ENCODE measurements at regions not wholly inside any gene's neighbourhood (a gene's known extent, or its start where the extent isn't known, plus 50 kb on each side); places are given as distances from the start of the nearest gene placed in this dataset.

DNA sequence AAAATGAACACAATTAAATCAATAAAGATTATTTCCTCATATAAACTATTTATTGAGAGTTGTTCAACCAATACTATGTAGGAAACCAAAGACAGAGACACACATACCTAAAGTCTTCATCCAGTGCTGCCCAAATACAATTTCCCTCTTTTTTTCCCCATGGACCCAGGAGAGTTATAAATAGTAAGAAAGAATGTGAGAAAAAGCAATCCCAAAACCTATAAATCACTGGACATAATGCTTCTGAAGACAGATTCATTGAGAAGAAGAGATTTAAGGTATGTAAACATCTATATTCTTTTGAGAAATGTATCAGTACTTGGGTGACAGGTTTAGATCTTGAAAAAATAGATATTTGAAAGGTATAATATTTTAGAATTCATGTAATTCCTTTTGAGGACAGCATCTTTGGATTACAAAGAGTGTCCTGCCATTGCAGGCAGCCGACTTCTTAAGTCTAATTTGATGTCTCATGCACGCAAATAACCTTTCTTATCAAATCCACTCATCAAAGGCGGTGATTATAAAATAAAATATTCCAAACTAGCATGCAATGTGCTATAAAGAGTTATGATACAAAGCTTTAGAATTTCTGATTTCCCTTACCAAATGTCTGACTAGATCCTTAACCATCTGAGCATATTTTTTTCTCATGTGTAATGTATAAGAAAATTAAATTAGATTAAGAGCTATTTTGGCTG, 739.4 kb downstream of the LIG4 start:
- H3K4me1 Mint-ChIP-seq (ENCODE audit: insufficient read depth, unreplicated experiment): no peaks in the 10 kb centered on the region
- no peak overlapping the region for H3K27ac Mint-ChIP-seq (ENCODE audit: low read depth, unreplicated experiment)
- H3K27me3 Mint-ChIP-seq (ENCODE audit: insufficient read depth, unreplicated experiment): no peaks in the 10 kb centered on the region
- POLR2A ChIA-PET: no interaction called here
- H3K4me3 Mint-ChIP-seq (ENCODE audit: unreplicated experiment): no peak overlapping the region
- no peak for DNase-seq (ENCODE audit: unreplicated experiment)
- peaks cover 7% of the 10 kb centered on the region for H3K9me3 Mint-ChIP-seq (ENCODE audit: unreplicated experiment)
- TF ChIP-seq CTCF (IDR thresholded peaks at IDR 0.05; ENCODE audit: unreplicated experiment): no peak
- CTCF ChIA-PET: interaction anchor here (0.6 kb wide), 1 partner anchor 105 kb away, joined by 4 read pairs; no protein-coding TSS in a partner anchor
- no TSS peak for BruUV-seq (replicated peaks)
- H3K36me3 Mint-ChIP-seq (ENCODE audit: insufficient read depth, unreplicated experiment): no peaks in the 10 kb centered on the region
- intact Hi-C loops (cut with micrococcal nuclease): no loop called here

- intact Hi-C loops (cut with micrococcal nuclease): no loop called here
- Mint-ChIP-seq H3K36me3 (ENCODE audit: insufficient read depth, unreplicated experiment) (no peaks in the 10 kb centered on the region), H3K4me3 (ENCODE audit: unreplicated experiment) (no peak overlapping the region), H3K27me3 (ENCODE audit: insufficient read depth, unreplicated experiment) (no peaks in the 10 kb centered on the region), H3K27ac (ENCODE audit: low read depth, unreplicated experiment) (no peak overlapping the region), H3K4me1 (ENCODE audit: insufficient read depth, unreplicated experiment) (no peaks in the 10 kb centered on the region), H3K9me3 (ENCODE audit: unreplicated experiment) (peaks cover 7% of the 10 kb centered on the region)
- ChIA-PET POLR2A (no interaction called here), CTCF (no interaction called here)
- TF ChIP-seq CTCF (IDR thresholded peaks at IDR 0.05; ENCODE audit: unreplicated experiment): no peak
- no TSS peak for BruUV-seq (replicated peaks)
- DNase-seq (ENCODE audit: unreplicated experiment): no peak
Observed at GRCh38 chr13:107473253-107473652, 742.1 kb downstream of the LIG4 start.

DNA sequence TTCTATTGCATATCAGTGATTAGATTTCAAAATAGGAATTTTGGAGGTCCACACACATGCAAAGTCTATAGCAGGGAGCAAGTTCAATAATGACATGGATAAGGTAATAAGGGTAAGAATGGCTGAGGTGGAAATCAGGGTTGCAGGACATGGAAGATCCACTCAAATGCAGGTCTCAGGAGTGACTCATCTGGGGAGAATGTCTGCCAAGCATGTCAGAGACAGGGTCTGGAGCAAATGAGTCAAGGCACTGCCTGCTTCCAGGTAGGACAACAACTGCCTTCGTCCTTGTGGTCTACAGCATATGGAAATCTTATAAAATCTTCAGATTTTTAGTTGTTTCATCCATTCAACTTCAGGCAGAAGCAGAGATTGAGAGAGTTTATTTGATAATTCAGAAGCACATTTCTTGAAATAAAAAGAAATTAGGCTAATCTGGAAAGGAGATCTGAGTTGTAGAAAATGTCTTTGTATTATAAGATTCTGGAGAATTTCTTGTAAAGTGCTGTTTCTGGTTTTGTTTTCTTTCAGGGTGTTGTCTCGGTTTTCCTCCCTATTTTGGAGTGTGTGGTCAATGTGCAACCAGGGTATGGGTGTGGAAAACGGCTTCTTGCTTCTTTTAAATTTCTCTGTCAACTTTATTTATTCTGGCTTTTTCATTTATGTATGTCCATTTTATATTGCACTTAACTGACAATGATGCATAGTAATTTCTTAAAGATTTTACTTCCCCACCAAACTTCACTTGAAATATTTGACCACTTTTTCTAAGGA, 748.8 kb downstream of the LIG4 start:
- H3K36me3 Mint-ChIP-seq (ENCODE audit: insufficient read depth, unreplicated experiment): no peaks in the 10 kb centered on the region
- H3K27me3 Mint-ChIP-seq (ENCODE audit: insufficient read depth, unreplicated experiment): no peaks in the 10 kb centered on the region
- peaks cover 6% of the 10 kb centered on the region for H3K9me3 Mint-ChIP-seq (ENCODE audit: unreplicated experiment)
- peaks cover 10% of the 10 kb centered on the region for H3K4me1 Mint-ChIP-seq (ENCODE audit: insufficient read depth, unreplicated experiment)
- POLR2A ChIA-PET: no interaction called here
- H3K27ac Mint-ChIP-seq (ENCODE audit: low read depth, unreplicated experiment): peak overlapping the region; percentile 30
- no TSS peak for BruUV-seq (replicated peaks)
- CTCF ChIA-PET: no interaction called here
- intact Hi-C loops (cut with micrococcal nuclease): no loop called here
- peak overlapping the region; percentile 35 for H3K4me3 Mint-ChIP-seq (ENCODE audit: unreplicated experiment)
- DNase-seq (ENCODE audit: unreplicated experiment): peak; percentile 83
- TF ChIP-seq CTCF (IDR thresholded peaks at IDR 0.05; ENCODE audit: unreplicated experiment): no peak

DNA sequence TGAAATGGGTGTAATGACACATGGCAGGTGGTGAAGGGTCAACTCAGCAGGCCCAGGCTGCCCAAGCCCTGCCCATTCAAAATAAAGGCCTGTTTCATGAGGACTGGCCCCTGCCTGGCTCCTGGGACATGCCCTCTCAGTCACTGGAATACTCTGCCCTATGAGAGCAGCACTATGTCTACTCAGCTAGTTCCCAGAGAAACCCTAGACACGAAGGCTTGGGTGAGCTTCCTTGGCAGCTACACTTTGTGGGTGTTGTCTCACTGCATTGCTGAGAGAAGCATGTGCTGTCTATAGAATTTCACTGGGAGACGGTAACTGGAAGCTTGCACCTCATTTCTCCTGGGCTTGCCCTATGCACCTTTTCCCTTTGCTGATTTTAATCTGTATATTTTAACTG, 752.8 kb downstream of the LIG4 start:
- Mint-ChIP-seq H3K27ac (ENCODE audit: low read depth, unreplicated experiment) (no peak overlapping the region), H3K36me3 (ENCODE audit: insufficient read depth, unreplicated experiment) (no peaks in the 10 kb centered on the region), H3K9me3 (ENCODE audit: unreplicated experiment) (peaks cover 6% of the 10 kb centered on the region), H3K4me1 (ENCODE audit: insufficient read depth, unreplicated experiment) (peaks cover 10% of the 10 kb centered on the region), H3K4me3 (ENCODE audit: unreplicated experiment) (no peak overlapping the region), H3K27me3 (ENCODE audit: insufficient read depth, unreplicated experiment) (no peaks in the 10 kb centered on the region)
- no TSS peak for BruUV-seq (replicated peaks)
- CTCF ChIA-PET: interaction anchor here (0.6 kb wide), 1 partner anchor 650 kb away, joined by 3 read pairs; no protein-coding TSS in a partner anchor
- TF ChIP-seq CTCF (IDR thresholded peaks at IDR 0.05; ENCODE audit: unreplicated experiment): no peak
- POLR2A ChIA-PET: no interaction called here
- no peak for DNase-seq (ENCODE audit: unreplicated experiment)
- intact Hi-C loops (cut with micrococcal nuclease): no loop called here

Measured in MCF 10A (cell line).